ENCODE measurements at regions not wholly inside any gene's neighbourhood (a gene's known extent, or its start where the extent isn't known, plus 50 kb on each side); places are given as distances from the start of the nearest gene placed in this dataset.

DNA sequence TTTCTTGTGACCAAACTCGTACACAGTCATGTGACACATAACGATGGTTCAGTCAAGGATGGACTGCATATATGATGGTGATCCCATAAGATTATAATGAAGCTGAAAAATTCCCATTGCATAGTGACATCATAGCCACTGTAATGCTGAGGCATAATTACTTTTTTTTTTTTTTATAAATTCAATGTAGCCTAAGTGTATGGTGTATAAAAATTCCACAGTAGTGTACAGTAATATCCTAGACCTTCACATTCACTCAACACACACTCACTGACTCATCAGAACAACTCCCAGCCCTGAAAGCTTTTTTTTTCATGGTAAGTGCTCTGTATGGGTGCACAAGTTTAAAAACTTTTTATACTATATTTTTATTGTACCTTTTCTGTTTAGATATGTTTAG, 105.0 kb downstream of the AREG start:
- H3K9me3 Mint-ChIP-seq (ENCODE audit: unreplicated experiment) = no peaks in the 10 kb centered on the region
- H3K36me3 ChIP-seq (ENCODE audit: insufficient read depth, low read length) = no peaks in the 10 kb centered on the region
- H3K27ac ChIP-seq (ENCODE audit: low read depth, low read length) = no peak overlapping the region
- H3K4me1 Mint-ChIP-seq (ENCODE audit: low read depth, unreplicated experiment) = peaks cover 6% of the 10 kb centered on the region
- DNase-seq (ENCODE audit: low read depth) (peak; percentile 56), FAIRE-seq (no peak)
- H3K9ac ChIP-seq (ENCODE audit: low read length) = no peak overlapping the region
- H3K9me3 ChIP-seq (ENCODE audit: insufficient read depth, low read depth, low read length) = no peaks in the 10 kb centered on the region
- H3K4me3 ChIP-seq (ENCODE audit: insufficient read depth, low read depth, low read length) = no peak overlapping the region
- H3K27me3 Mint-ChIP-seq (ENCODE audit: low read depth, unreplicated experiment) = no peaks in the 10 kb centered on the region
- no peaks in the 10 kb centered on the region for H3K27me3 ChIP-seq (ENCODE audit: insufficient read depth, low read length)
- H4K20me1 ChIP-seq (ENCODE audit: insufficient read depth, low read length) = no peaks in the 10 kb centered on the region
- no peaks in the 10 kb centered on the region for H3K36me3 Mint-ChIP-seq (ENCODE audit: low read depth, unreplicated experiment)
- H3K27ac Mint-ChIP-seq (ENCODE audit: unreplicated experiment) = no peak overlapping the region
- no peak overlapping the region for H3K4me2 ChIP-seq (ENCODE audit: low read length)
- no peak overlapping the region for H2AFZ ChIP-seq (ENCODE audit: low read depth, low read length)
- no peak overlapping the region for H3K4me3 Mint-ChIP-seq (ENCODE audit: unreplicated experiment)
- no peaks in the 10 kb centered on the region for H3K79me2 ChIP-seq (ENCODE audit: insufficient read depth, low read length)
- H3K4me1 ChIP-seq (ENCODE audit: insufficient read depth, low read length) = peaks cover 1% of the 10 kb centered on the region
- no peak for TF ChIP-seq EZH2 (IDR thresholded peaks at IDR 0.05; ENCODE audit: insufficient read depth, low read length)
- TF ChIP-seq, protein P1, sequence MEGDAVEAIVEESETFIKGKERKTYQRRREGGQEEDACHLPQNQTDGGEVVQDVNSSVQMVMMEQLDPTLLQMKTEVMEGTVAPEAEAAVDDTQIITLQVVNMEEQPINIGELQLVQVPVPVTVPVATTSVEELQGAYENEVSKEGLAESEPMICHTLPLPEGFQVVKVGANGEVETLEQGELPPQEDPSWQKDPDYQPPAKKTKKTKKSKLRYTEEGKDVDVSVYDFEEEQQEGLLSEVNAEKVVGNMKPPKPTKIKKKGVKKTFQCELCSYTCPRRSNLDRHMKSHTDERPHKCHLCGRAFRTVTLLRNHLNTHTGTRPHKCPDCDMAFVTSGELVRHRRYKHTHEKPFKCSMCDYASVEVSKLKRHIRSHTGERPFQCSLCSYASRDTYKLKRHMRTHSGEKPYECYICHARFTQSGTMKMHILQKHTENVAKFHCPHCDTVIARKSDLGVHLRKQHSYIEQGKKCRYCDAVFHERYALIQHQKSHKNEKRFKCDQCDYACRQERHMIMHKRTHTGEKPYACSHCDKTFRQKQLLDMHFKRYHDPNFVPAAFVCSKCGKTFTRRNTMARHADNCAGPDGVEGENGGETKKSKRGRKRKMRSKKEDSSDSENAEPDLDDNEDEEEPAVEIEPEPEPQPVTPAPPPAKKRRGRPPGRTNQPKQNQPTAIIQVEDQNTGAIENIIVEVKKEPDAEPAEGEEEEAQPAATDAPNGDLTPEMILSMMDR (IDR thresholded peaks at IDR 0.05; ENCODE audit: insufficient read depth, low read depth, low read length) = no peak

DNA sequence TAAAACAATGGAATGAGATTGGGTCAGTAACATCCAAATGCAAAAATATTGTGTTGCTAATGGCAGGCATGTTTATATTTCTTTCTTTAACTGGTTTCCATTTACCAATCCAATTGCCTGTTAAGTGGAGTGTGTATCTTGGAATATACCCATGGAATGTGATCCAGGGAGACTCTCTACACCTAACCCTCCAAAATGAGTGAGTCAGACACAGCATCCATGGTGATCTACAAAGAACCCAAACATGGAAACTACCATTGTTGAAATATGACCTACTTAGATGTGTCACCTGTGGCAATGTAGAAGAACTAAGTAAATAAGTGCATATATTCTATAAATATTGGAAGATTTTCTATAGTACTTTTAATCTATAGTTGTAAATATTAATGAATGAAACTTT, 110.3 kb downstream of the AREG start:
- Histone ChIP-seq H3K9me3 (ENCODE audit: insufficient read depth, low read depth, low read length) (no peaks in the 10 kb centered on the region), H3K36me3 (ENCODE audit: insufficient read depth, low read length) (no peaks in the 10 kb centered on the region), H2AFZ (ENCODE audit: low read depth, low read length) (no peak overlapping the region), H3K27me3 (ENCODE audit: insufficient read depth, low read length) (no peaks in the 10 kb centered on the region), H4K20me1 (ENCODE audit: insufficient read depth, low read length) (no peaks in the 10 kb centered on the region), H3K79me2 (ENCODE audit: insufficient read depth, low read length) (no peaks in the 10 kb centered on the region), H3K4me1 (ENCODE audit: insufficient read depth, low read length) (no peaks in the 10 kb centered on the region), H3K9ac (ENCODE audit: low read length) (no peak overlapping the region), H3K4me2 (ENCODE audit: low read length) (no peak overlapping the region), H3K4me3 (ENCODE audit: insufficient read depth, low read depth, low read length) (no peak overlapping the region), H3K27ac (ENCODE audit: low read depth, low read length) (no peak overlapping the region)
- H3K36me3 Mint-ChIP-seq (ENCODE audit: low read depth, unreplicated experiment) = no peaks in the 10 kb centered on the region
- DNase-seq (ENCODE audit: low read depth) (peak; percentile 87), FAIRE-seq (no peak)
- H3K27ac Mint-ChIP-seq (ENCODE audit: unreplicated experiment) = no peak overlapping the region
- H3K9me3 Mint-ChIP-seq (ENCODE audit: unreplicated experiment) = no peaks in the 10 kb centered on the region
- no peaks in the 10 kb centered on the region for H3K4me1 Mint-ChIP-seq (ENCODE audit: low read depth, unreplicated experiment)
- TF ChIP-seq, protein P1 (IDR thresholded peaks at IDR 0.05; ENCODE audit: insufficient read depth, low read depth, low read length) = no peak
- no peak for TF ChIP-seq EZH2 (IDR thresholded peaks at IDR 0.05; ENCODE audit: insufficient read depth, low read length)
- no peaks in the 10 kb centered on the region for H3K27me3 Mint-ChIP-seq (ENCODE audit: low read depth, unreplicated experiment)
- no peak overlapping the region for H3K4me3 Mint-ChIP-seq (ENCODE audit: unreplicated experiment)

DNA sequence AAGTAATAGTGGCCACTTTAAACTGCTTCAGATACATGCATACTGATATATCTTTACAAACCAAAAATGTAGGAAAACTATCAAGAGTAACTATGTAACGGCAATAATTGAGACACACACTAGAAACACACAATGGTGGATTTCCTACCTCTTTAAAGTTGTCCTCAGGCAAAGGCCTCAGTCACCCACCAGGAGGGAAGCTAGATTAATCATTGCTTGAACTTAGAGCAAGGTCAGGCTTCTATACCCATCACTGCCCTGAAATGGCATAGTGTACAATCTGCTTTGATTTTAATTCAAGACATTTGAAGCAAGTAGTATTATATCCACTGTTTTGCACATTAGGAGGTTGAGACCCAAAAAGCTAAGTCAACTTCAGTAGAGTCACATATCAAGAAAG, 110.9 kb downstream of the AREG start:
- Mint-ChIP-seq H3K4me1 (ENCODE audit: low read depth, unreplicated experiment) (no peaks in the 10 kb centered on the region), H3K9me3 (ENCODE audit: unreplicated experiment) (no peaks in the 10 kb centered on the region), H3K4me3 (ENCODE audit: unreplicated experiment) (no peak overlapping the region), H3K36me3 (ENCODE audit: low read depth, unreplicated experiment) (no peaks in the 10 kb centered on the region), H3K27me3 (ENCODE audit: low read depth, unreplicated experiment) (no peaks in the 10 kb centered on the region), H3K27ac (ENCODE audit: unreplicated experiment) (peak overlapping the region; percentile 20)
- no peaks in the 10 kb centered on the region for H3K36me3 ChIP-seq (ENCODE audit: insufficient read depth, low read length)
- no peak overlapping the region for H2AFZ ChIP-seq (ENCODE audit: low read depth, low read length)
- H3K4me3 ChIP-seq (ENCODE audit: insufficient read depth, low read depth, low read length) = no peak overlapping the region
- no peaks in the 10 kb centered on the region for H3K79me2 ChIP-seq (ENCODE audit: insufficient read depth, low read length)
- no peaks in the 10 kb centered on the region for H3K27me3 ChIP-seq (ENCODE audit: insufficient read depth, low read length)
- DNase-seq (ENCODE audit: low read depth) (no peak), FAIRE-seq (no peak)
- no peaks in the 10 kb centered on the region for H3K4me1 ChIP-seq (ENCODE audit: insufficient read depth, low read length)
- H3K4me2 ChIP-seq (ENCODE audit: low read length) = no peak overlapping the region
- no peaks in the 10 kb centered on the region for H4K20me1 ChIP-seq (ENCODE audit: insufficient read depth, low read length)
- no peak overlapping the region for H3K27ac ChIP-seq (ENCODE audit: low read depth, low read length)
- TF ChIP-seq, protein P1 (IDR thresholded peaks at IDR 0.05; ENCODE audit: insufficient read depth, low read depth, low read length) = no peak
- no peak for TF ChIP-seq EZH2 (IDR thresholded peaks at IDR 0.05; ENCODE audit: insufficient read depth, low read length)
- H3K9me3 ChIP-seq (ENCODE audit: insufficient read depth, low read depth, low read length) = no peaks in the 10 kb centered on the region
- H3K9ac ChIP-seq (ENCODE audit: low read length) = no peak overlapping the region
